ENCODE measurements at regions not wholly inside any gene's neighbourhood (a gene's known extent, or its start where the extent isn't known, plus 50 kb on each side); places are given as distances from the start of the nearest gene placed in this dataset.

- DNase-seq = no peak
Observed at GRCh38 chr15:93631958-93632618, 543.1 kb upstream of the RGMA start.

GRCh38 chr15:93619597-93619996 is 530.6 kb upstream of the RGMA start:
- no peak for DNase-seq

- no peak for DNase-seq
Observed at GRCh38 chr15:93617443-93617842, 528.4 kb upstream of the RGMA start.

GRCh38 chr15:93614386-93615104 is 525.5 kb upstream of the RGMA start:
- no peak for DNase-seq

GRCh38 chr15:93613386-93613785 is 524.4 kb upstream of the RGMA start:
- DNase-seq = no peak

GRCh38 chr15:93612953-93613352 is 523.9 kb upstream of the RGMA start:
- no peak for DNase-seq

GRCh38 chr15:93610944-93611343 is 521.9 kb upstream of the RGMA start:
- DNase-seq = no peak

- no peak for DNase-seq
Observed at GRCh38 chr15:93608643-93609148, 519.7 kb upstream of the RGMA start.

- no peak for DNase-seq
Observed at GRCh38 chr15:93603550-93603949, 514.5 kb upstream of the RGMA start.

GRCh38 chr15:93587059-93587521 is 498.1 kb upstream of the RGMA start:
- no peak for DNase-seq

- no peak for DNase-seq
Observed at GRCh38 chr15:93585012-93585411, 496.0 kb upstream of the RGMA start.

- no peak for DNase-seq
Observed at GRCh38 chr15:93583968-93584367, 495.0 kb upstream of the RGMA start.

GRCh38 chr15:93583552-93583951 is 494.5 kb upstream of the RGMA start:
- no peak for DNase-seq

- no peak for DNase-seq
Observed at GRCh38 chr15:93570527-93570926, 481.5 kb upstream of the RGMA start.

- no peak for DNase-seq
Observed at GRCh38 chr15:93566762-93567161, 477.8 kb upstream of the RGMA start.

- no peak for DNase-seq
Observed at GRCh38 chr15:93565201-93565600, 476.2 kb upstream of the RGMA start.

- DNase-seq = no peak
Observed at GRCh38 chr15:93563218-93563617, 474.2 kb upstream of the RGMA start.

GRCh38 chr15:93562395-93563123 is 473.5 kb upstream of the RGMA start:
- no peak for DNase-seq

- DNase-seq = no peak
Observed at GRCh38 chr15:93557696-93558095, 468.7 kb upstream of the RGMA start.

- no peak for DNase-seq
Observed at GRCh38 chr15:93553167-93553935, 464.3 kb upstream of the RGMA start.

GRCh38 chr15:93543093-93543492 is 454.1 kb upstream of the RGMA start:
- DNase-seq = no peak

GRCh38 chr15:93527374-93528050 is 438.5 kb upstream of the RGMA start:
- no peak for DNase-seq

All from right kidney (tissue), 1 donor.